ENCODE measurements at regions not wholly inside any gene's neighbourhood (a gene's known extent, or its start where the extent isn't known, plus 50 kb on each side); places are given as distances from the start of the nearest gene placed in this dataset.

GRCh38 chr6:43869792-43870659 lies 100.0 kb downstream of the VEGFA start:
- in situ Hi-C loops (cut with HindIII; ENCODE audit: extremely low pct_ligation_motif_present, low pct_unique_long_range_greater_than_20kb) = no loop called here
- Histone ChIP-seq H4K20me1 (ENCODE audit: insufficient read depth, low read length) (no peaks in the 10 kb centered on the region), H3K79me2 (ENCODE audit: insufficient read depth, low read length) (no peaks in the 10 kb centered on the region), H3K27ac (ENCODE audit: extremely low read length, insufficient read depth, low read length) (no peak overlapping the region), H3K36me3 (replicated peaks in 1 of 2; ENCODE audit: control insufficient read depth in 1 of 2, insufficient read depth in 2 of 2, low read length in 2 of 2) (no peaks in the 10 kb centered on the region), H3K9ac (ENCODE audit: insufficient read depth, low read depth, low read length) (no peak overlapping the region), H3K4me2 (ENCODE audit: low read depth, low read length) (no peak overlapping the region), H3K4me1 (ENCODE audit: insufficient read depth, low read length) (peaks cover 27% of the 10 kb centered on the region), H3K4me3 (replicated peaks in 1 of 3; ENCODE audit: insufficient read depth in 1 of 3, low read depth in 2 of 3, low read length in 3 of 3) (no peak overlapping the region), H2AFZ (ENCODE audit: low read length) (no peak overlapping the region), H3K9me3 (ENCODE audit: low read length) (no peaks in the 10 kb centered on the region), H3K27me3 (ENCODE audit: control insufficient read depth in 1 of 2, insufficient read depth in 2 of 2, low read length in 2 of 2) (peaks cover 9 to 65% of the 10 kb centered on the region in 2 experiments; a peak in 4 of 5 replicates)
- ATAC-seq (peak; percentile 8; the same call in 1 of the 3 replicates), FAIRE-seq (no peak), DNase-seq (ENCODE audit: low spot score) (no peak)
- 0 out of 2 replicates have a peak, but pooled peaks have one; percentile 6 for TF ChIP-seq ZNF891 (CRISPR knock-in tag; IDR thresholded peaks at IDR 0.05)
- TF ChIP-seq HNRNPK (IDR thresholded peaks at IDR 0.05; ENCODE audit: low read depth, low read length, poor library complexity, severe bottlenecking) = peak; percentile 87
- no peak for TF ChIP-seq SSRP1 (CRISPR knock-in tag; IDR thresholded peaks at IDR 0.05)
- TF ChIP-seq PCBP1 (IDR thresholded peaks at IDR 0.05; ENCODE audit: borderline replicate concordance, low read depth, low read length) = 0 out of 2 replicates have a peak, but pooled peaks have one; percentile 66
- intact Hi-C loops (cut with micrococcal nuclease; ENCODE audit: unreplicated experiment) = no loop called here
- 16% methylated on average over 7 of the region's 8 CpGs for WGBS (ENCODE audit: low lambda C conversion rate)
- POLR2A ChIA-PET = no interaction called here
- CTCF ChIA-PET (ENCODE audit: low intra/inter-chr PET ratio, low total read pairs) = no interaction called here
- BruUV-seq (replicated peaks) = no TSS peak

- no peak overlapping the region for H3K27ac ChIP-seq (ENCODE audit: extremely low read length, insufficient read depth, low read length)
- 27% methylated on average over 11 of the region's 12 CpGs for WGBS (ENCODE audit: low lambda C conversion rate)
- no peak for TF ChIP-seq SP2 (CRISPR knock-in tag; IDR thresholded peaks at IDR 0.05)
- no peak for TF ChIP-seq YY1 (IDR thresholded peaks at IDR 0.05; ENCODE audit: insufficient read depth, insufficient replicate concordance, low read depth, low read length)
- no peak for TF ChIP-seq ZNF317 (CRISPR knock-in tag; IDR thresholded peaks at IDR 0.05)
- 0 out of 2 replicates have a peak, but pooled peaks have one; percentile 22 for TF ChIP-seq ZNF891 (CRISPR knock-in tag; IDR thresholded peaks at IDR 0.05)
- no peak for TF ChIP-seq ZMYM3 (CRISPR knock-in tag; IDR thresholded peaks at IDR 0.05)
- no peak overlapping the region for H3K4me3 ChIP-seq (replicated peaks in 1 of 3; ENCODE audit: insufficient read depth in 1 of 3, low read depth in 2 of 3, low read length in 3 of 3)
- in situ Hi-C loops (cut with HindIII; ENCODE audit: extremely low pct_ligation_motif_present, low pct_unique_long_range_greater_than_20kb) = no loop called here
- no peak overlapping the region for H3K4me2 ChIP-seq (ENCODE audit: low read depth, low read length)
- no peak for FAIRE-seq
- CTCF ChIA-PET (ENCODE audit: low intra/inter-chr PET ratio, low total read pairs) = no interaction called here
- no peaks in the 10 kb centered on the region for H4K20me1 ChIP-seq (ENCODE audit: insufficient read depth, low read length)
- peaks cover 27% of the 10 kb centered on the region for H3K4me1 ChIP-seq (ENCODE audit: insufficient read depth, low read length)
- no peaks in the 10 kb centered on the region for H3K79me2 ChIP-seq (ENCODE audit: insufficient read depth, low read length)
- POLR2A ChIA-PET = no interaction called here
- no peaks in the 10 kb centered on the region for H3K9me3 ChIP-seq (ENCODE audit: low read length)
- ATAC-seq = peak; percentile 21; the same call in 1 of the 3 replicates
- DNase-seq (ENCODE audit: low spot score) = no peak
- no peak overlapping the region for H2AFZ ChIP-seq (ENCODE audit: low read length)
- H3K27me3 ChIP-seq (ENCODE audit: control insufficient read depth in 1 of 2, insufficient read depth in 2 of 2, low read length in 2 of 2) = peaks cover 9 to 70% of the 10 kb centered on the region in 2 experiments; a peak in 4 of 5 replicates
- H3K36me3 ChIP-seq (replicated peaks in 1 of 2; ENCODE audit: control insufficient read depth in 1 of 2, insufficient read depth in 2 of 2, low read length in 2 of 2) = no peaks in the 10 kb centered on the region
- intact Hi-C loops (cut with micrococcal nuclease; ENCODE audit: unreplicated experiment) = no loop called here
- BruUV-seq (replicated peaks) = no TSS peak
- no peak overlapping the region for H3K9ac ChIP-seq (ENCODE audit: insufficient read depth, low read depth, low read length)
Measured at GRCh38 chr6:43869079-43869710, 99.2 kb downstream of the VEGFA start.
